Medulla oblongata (tissue), 1 donor: ENCODE measurements at regions not wholly inside any gene's neighbourhood (a gene's known extent, or its start where the extent isn't known, plus 50 kb on each side); places are given as distances from the start of the nearest gene placed in this dataset.
"Not testable (repeated sequence)": the region's sequence is repeated elsewhere in the genome, so short reads cannot be mapped to it uniquely, and the experiment has no call there.

Experiments used
- DNase-seq: peaks from one replicate; pipeline ENCODE4 v3.0.0-alpha.2; 2015; ENCODE audit errors: extremely low spot score

DNA sequence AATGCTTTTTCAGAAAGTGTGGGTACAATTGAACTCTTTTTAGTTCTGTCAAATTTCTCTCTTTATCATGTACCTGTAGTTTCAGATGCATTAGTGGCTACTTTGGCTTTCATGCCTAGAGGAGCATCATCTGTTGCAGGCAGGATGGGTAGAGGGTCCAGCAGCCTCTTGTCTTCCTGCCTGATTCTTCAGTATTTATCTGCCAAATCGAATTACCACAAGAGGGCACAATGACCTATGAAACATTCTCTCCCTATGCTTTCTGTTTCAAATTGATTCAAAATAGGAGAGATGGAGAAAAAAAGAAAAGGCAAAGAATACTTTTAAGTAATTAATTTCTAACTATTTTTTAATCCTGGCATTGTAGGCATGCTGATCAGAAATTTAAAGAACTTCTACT lies 477.2 kb downstream of the TRIB2 start:
- peak; percentile 47 for DNase-seq

DNA sequence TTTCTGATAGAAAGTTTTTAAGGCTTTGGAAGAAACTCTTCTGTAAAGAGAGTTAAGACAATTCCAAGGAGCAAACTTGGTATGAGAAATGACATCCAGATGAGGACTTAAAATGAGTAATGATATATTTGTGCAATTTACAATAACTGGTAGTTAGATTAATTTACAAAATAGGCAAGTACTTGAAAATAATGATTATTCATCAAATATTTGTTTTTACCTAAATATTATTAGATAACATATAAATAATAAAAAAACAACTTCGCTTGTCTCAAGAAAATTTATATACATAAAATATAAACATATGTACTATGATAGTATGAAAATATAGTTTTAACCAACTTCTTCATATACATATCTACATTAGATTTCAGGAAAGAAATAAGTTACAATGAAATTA lies 478.5 kb downstream of the TRIB2 start:
- DNase-seq = no peak

DNA sequence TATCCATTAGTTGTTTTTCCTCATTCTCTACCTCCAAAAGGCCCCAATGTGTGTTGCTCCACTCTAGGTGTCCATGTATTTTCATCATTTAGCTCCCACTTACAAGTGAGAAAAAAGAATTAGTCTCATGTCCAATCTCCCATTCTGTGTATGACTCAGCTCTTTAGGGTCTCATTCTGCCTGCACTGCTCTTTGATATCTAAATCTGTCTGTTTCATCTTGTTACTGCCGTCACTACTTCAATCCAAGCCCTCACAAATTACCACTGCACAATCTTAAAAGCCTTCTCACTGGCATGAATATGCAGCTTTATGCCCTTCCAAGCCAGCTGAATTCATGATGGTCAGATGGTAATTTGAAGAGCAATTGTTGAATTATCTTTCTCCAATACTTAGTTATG lies 480.5 kb downstream of the TRIB2 start:
- DNase-seq = no peak

DNA sequence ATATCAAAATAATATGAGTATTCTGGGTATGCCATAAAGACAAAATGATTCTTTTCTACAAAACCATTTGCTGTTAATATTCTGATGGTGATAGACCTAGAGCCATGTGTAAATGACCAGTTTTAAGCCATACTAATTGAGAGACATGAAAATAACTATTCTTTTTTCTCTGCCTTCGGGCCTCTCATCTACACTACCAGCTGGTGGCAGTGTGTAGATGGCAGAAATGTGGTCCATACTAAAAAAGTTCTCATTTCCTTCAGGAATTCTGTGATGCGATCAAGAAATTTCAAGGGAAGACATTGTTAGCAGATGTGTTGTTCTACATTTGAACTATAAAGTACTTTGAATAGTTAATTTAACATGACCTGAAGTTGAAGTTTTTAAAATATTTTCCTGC lies 485.2 kb downstream of the TRIB2 start:
- DNase-seq = no peak

DNA sequence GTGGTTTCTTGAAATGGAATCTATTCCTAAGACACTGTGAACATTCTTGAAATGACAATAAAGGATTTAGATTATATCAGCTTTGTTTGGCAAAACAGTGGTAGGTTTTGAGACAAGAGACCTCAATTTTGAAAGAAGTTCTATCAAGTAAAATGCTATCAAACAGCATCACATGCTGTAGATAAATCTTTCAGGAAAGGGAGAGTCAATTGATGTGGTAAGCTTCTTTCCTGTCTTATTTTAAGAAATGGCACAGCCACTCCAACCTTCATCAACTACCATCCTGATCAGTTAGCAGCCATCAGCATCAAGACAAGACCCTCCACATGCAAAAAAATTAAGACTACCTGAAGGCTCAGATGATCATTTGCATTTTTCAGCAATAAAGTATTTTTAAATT lies 495.4 kb downstream of the TRIB2 start:
- DNase-seq = no peak

DNA sequence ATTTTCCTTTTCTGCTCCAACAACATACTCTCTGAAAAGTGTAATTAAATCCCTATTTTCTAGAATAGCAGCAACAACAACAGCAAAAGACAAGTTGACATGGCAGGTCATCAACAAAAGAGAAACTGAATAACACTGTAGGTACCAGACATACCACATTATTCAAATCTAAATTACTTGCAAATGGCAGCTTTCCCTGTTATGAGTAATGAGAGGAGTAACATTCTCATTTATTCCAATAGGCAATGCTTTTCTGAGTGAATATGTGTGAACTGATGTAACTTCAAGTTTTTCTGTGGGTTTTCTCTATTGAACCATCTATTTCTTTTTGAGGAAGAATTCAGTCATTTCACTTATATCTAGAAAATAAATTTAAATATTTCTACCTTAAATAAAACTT lies 501.5 kb downstream of the TRIB2 start:
- DNase-seq = no peak

DNA sequence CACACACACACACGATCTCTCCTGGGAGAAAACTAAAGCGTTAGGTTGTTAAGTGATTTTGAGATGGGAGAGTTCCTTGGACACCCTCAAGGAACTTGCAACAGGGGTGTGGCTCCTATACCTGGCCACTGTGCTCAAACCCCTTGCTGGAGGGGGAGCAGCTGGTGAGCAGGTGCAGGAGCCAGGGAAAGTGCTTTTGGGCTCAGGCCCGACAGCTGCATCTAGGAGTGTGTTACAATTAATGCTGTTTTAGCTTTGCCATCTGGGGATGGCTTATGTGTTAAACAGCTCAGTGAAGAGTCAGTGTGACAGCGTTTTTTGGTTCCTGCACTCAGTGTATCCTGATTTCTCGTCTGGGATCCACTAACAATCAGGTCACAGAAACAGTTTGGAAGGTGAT lies 510.8 kb downstream of the TRIB2 start:
- no peak for DNase-seq

DNA sequence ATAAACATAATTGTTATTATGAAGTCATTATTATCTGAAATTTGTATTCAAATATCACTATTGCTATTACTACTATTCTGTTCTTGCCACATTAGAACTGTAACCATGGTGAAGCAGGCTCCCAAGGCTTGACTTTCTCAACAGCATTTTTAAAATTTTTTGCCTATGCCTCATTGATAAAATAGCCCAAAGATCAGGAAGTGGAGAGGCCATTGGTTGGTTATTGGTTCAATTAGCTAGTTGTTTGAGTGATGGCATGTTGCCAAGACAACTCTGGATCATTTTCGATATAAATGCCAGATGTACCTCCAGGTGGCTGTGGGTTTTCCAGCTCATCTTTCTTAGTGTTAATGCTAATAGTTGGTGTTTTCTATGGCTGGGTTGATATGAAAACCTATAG lies 513.5 kb downstream of the TRIB2 start:
- no peak for DNase-seq

DNA sequence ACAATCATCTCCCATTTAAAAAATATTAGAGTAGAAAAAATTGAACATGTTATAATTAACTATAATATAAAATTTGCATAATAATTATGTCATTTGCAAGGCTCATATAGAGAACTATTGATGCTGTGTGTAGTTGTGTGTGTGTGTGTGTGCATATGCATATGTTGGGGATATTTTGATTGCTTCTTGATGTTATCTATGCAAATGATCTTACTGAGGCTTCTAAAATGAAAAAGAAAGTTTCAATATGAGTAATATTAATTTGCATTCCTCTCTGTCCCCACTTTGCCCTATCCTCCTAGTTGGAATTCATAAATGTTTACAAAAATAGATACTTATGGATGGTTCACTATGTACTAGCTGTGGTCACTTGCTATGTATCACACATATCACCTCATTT lies 523.3 kb downstream of the TRIB2 start:
- no peak for DNase-seq

DNA sequence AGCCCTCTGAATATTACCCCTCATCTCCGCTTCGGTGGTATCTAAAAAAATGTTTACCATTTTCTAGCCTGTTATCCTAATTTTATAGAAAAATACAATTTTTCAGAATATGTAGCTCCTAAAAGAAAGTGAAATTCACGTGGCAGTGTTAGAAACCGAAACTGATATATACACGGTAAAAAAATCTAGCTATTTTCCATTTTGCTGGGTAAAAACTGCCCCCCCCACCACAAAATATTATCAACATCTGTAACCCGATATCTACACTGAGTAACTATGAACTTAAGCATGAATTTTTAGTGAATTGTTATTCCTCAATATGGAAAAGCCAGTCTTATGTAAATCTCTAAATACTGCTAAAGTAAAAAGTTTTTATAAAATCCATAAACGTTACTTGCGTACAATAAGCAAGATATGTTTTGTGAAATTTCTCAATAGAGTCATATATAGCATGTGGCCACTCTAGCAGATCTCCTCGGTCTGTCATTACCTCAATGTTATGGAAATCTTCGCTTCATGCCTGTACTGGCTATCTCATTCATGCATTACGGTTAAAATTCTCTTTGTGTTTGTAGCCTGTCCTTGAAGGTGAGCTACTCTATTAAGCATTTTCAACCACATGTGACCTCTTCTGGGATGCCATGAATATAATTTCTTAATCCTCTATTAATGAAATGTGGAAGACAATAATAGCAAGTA lies 524.2 kb downstream of the TRIB2 start:
- no peak for DNase-seq

DNA sequence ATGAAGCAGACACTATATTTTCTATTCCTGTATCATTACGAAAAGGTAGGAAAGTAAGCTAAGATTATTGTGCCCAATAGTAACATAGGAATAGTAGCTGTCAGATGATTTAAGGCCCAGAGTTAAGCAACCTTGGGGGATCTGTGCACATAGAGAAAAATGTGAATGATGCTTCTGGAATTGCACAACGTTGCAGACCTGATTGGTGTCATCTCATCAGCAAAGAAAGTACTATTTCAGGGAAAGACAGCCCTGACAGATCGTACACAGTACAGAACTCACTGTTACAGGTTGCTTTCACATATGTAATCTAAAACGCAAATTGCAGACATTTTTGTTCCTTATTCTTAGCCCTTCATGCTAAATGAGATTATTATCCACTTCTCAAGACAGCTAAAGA lies 535.9 kb downstream of the TRIB2 start:
- DNase-seq = no peak

DNA sequence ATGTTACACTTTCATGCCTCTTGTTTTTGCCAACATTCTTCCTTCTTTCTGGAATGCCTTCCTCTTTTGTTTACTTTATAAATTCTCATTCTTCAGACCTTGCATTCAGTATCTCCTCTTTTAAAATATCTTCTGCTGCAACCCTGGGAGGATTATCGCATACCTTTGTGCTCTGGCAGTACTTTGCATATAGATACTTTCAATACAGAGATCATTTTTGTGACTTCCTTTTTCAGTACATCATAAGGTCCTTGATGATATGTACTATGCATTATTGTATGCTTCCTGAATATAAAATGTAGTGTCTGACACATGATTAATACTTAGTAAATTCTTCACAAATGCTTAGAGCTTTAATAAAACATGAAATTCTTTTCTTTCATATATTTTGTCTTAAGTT lies 538.7 kb downstream of the TRIB2 start:
- DNase-seq = no peak

DNA sequence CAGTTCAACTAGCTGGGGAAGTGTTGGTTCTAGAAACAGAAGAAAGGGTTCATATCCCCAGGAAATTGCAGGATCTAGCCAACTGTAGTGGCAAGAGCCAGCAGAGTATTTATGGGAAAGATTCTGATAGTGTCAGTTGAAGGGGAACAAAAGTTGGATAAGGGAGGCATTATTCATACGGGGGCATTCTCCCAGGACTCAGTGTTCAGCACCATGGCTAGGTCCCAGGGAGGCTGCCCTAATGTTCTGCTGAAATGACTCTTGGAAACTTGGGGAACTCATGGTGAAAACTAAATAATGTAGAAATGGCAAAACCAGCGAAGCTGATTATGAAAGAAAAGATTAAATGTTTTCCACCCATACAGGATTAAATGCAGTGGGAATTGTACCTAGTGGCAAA lies 543.7 kb downstream of the TRIB2 start:
- no peak for DNase-seq

DNA sequence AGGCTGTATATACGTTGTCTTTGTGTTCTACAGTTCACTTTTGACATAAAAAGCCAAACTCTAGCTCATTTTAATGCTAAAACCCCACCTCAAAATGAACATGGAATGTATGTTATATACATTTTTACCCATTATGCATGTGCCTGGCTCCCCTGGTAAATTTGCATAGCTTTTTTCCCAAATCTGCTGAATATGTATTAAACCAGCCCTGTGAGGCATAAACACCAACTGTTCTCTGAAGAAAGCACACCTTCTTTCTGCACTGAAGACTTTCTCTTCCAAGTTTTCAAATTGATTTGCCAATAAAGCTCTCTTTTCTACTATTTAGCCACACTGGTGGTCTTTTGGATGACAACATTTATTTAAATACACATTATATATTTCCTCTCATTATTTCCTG lies 549.4 kb downstream of the TRIB2 start:
- no peak for DNase-seq

DNA sequence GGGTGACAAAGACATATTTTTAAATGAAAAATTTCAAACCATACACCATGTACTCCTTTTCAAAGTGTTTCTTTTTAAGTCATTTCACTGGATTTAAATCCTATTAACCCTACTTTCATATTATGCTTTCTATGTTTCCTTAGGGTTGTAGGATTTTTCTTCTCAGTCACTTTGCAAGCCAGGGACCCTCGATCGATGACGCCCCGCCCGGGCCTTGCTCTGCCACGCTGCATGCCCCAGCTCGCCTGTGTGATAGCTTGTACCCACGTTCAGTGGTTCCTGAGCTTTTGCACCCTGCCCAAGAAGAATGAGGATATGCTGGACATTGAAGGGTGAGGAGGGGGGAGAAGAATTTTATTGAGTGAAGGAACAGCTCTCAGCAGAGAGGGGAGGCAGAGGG lies 568.0 kb downstream of the TRIB2 start:
- no peak for DNase-seq

DNA sequence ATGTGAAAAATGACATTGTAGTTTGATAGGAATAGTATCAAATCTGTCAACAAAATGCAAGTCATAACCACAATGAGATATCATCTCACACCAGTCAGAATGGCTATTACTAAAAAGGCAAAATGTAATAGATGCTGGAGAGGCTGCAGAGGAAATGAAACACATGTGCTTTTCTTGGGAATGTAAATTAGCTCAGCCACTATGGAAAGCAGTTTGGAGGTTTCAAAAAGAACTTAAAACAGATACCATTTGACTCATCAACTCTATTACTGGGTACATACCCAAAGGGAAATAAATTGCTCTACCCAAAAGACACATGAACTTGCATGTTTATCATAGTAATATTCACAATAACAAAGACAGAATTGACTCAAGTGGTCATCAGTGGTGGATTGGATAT lies 572.6 kb downstream of the TRIB2 start:
- DNase-seq = no peak

DNA sequence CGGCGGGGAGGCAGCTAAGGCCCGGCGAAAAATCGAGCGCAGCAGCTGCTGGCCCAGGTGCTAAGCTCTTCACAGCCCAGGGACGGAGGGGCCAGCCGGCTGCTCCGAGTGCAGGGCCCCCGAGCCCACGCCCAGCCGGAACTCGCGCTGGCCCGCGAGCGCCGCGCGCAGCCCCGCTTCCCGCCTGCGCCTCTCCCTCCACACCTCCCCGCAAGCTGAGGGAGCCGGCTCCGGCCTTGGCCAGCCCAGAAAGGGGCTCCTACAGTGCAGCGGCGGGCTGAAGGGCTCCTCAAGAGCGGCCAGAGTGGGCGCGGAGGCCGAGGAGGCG lies 591.7 kb downstream of the TRIB2 start:
- DNase-seq = not testable (repeated sequence)

DNA sequence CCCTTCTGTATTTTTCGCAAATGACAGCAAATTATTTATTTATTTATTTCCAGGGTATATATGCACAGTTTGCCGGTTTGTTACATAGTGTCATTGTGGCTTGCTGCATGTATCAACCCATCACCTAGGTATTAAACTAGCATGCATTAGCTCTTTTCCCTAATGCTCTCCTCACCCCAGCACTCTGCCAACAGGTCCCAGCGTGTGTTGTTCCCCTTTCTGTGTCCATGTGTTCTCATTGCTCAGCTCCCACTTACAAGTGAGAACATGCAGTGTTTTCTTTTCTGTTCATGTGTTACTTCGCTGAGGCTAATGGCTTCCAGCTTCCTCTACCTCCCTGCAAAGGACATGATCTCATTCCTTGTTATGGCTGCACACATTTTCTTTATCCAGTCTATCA lies 592.3 kb downstream of the TRIB2 start:
- no peak for DNase-seq

DNA sequence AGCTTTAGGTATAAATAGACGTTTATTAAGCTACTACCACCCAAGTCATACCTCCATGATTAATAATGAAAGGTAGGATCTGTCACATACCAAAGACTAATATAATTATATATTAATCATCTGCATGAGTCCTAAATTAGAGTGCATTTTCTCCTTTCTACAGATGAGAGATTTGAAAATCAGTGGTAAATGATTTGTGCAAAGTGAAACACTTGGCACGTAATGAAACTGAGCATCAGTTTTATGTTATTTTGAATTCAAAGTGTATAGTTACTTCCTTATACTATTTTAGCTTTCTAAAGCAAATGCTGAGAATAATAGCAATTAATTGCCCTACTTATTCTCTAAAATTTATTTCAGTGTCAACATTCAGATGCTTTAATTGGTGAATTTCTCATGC lies 615.3 kb downstream of the TRIB2 start:
- no peak for DNase-seq

DNA sequence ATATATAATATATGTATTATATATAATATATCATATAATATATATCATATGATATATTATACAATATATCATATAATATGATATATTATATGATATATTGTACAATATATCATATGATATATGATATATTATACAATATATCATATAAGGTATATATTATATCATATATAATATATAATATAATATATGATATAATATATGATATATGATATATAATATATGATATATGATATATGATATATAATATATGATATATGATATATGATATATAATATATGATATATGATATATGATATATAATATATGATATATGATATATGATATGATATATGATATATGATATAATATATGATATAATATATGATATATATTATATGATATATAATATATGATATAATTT lies 617.3 kb downstream of the TRIB2 start:
- not testable (repeated sequence) for DNase-seq

DNA sequence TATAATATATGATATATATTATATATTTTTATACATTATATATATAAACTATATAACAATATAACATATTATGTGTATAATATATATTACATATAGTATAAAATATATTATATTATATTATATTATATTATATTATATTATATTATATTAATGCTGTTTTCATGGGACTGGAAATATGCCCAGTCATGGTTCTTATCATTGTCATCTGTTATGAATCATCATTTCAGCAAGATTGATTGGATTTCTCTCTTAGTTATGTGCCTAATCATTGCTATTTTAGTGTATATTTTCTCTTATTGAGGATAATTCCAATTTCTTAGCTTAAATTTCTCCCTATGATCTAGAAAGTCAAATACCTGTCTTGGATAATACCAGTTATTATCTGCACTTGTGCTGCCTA lies 617.8 kb downstream of the TRIB2 start:
- DNase-seq = no peak

DNA sequence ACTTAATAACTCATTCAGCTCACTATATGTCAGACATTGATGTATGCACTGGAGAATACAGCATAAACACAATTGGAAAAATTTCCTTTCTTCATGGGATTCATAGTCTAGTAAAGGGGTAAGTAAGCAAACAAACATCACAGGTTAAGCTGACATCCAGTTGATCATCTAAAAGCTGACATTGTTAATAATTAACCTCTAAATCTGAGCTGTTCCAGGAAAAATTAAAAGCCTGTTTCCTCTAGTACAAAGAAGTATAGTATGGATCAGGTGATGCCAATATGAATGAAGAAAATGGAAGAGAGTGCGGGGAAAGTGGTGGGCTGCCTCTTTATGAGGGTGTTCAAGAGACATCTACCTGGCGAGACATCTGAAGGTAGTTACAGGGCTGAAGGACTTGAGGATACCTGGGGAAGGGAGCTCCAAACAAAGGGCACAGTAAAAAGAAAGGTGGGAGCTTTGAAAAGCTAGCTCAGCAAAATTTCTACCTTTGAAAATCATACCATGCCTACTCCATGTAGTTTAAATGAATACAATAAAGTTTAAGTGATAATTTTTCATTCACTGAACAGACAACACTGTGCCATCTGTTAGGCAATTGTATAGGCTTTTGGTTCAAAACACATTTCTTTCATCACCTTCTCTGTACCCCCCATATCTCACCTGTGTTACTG lies 619.3 kb downstream of the TRIB2 start:
- no peak for DNase-seq

DNA sequence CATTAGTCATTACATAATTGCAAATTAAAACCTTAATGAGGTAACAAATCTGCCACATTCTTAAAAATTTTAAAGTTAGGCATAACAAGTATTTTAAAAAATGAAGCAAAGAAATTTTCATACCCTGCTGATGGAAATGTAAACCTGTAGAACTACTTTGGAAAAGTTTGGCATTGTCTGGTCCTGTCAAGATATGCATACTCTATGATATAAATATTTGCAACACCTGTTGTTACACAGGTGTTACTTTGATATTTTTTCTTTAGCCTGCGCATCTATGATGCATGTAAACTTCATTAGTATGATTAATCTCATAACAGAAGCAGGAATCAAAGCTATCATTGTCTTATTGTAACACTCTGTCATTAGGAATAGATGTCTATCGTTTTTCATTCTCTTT lies 634.3 kb downstream of the TRIB2 start:
- no peak for DNase-seq

DNA sequence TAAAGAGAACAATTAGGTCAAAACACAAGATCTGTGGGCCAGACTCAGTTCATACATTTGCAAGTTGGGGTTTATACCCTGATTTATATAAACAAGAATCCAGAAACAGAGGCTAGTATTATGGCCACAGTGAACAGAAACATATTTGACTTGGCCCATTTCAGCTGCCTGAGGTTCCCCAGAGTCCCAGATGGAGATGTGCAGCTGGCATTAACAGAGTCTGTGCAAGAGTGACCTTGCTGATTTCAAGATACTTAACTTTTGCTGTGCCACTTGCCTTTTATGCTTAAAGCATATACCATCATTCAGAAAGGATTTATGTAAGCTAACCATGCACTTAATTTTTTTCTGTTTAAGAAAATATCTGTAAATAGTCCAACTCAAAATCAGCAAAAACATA lies 636.3 kb downstream of the TRIB2 start:
- DNase-seq = no peak
